PC-3 (cell line): ENCODE measurements at regions not wholly inside any gene's neighbourhood (a gene's known extent, or its start where the extent isn't known, plus 50 kb on each side); places are given as distances from the start of the nearest gene placed in this dataset.

ENCODE experiments used
- CTCF ChIP-seq: fragments of 300-600 bp; sonication (generic); conservative IDR thresholded peaks from 2 replicates; pipeline ENCODE4 v1.5.1; 2017; ENCODE audit warnings: antibody characterized with exemption, low read depth, mild to moderate bottlenecking, low read length
- EZH2 ChIP-seq: fragments of 300-600 bp; sonication (generic); IDR thresholded peaks from one replicate; pipeline ENCODE4 v1.6.1; 2017; ENCODE audit warnings: antibody characterized with exemption, mild to moderate bottlenecking, low read length; ENCODE audit not compliant: unreplicated experiment
- EZH2phosphoT487 ChIP-seq: fragments of 300-600 bp; sonication (generic); IDR thresholded peaks from 2 replicates; pipeline ENCODE4 v1.6.1; 2018; ENCODE audit warnings: mild to moderate bottlenecking, antibody characterized with exemption, low read length, borderline replicate concordance

GRCh38 chr13:100828226-100828625, 153.6 kb upstream of the TMTC4 start:
- TF ChIP-seq CTCF (peak; percentile 29; the same call in 1 of the 2 replicates), EZH2 (no peak), EZH2phosphoT487 (no peak)
